HG02973 (cell line): ENCODE measurements at regions not wholly inside any gene's neighbourhood (a gene's known extent, or its start where the extent isn't known, plus 50 kb on each side); places are given as distances from the start of the nearest gene placed in this dataset.
"Not testable (repeated sequence)": the region's sequence is repeated elsewhere in the genome, so short reads cannot be mapped to it uniquely, and the experiment has no call there.

Experiments
- ATAC-seq: cut with Tn5 transposase; IDR thresholded peaks from one replicate; pipeline ENCODE4 v1.9.1; 2021; ENCODE audit warnings: moderate library complexity; ENCODE audit not compliant: unreplicated experiment

DNA sequence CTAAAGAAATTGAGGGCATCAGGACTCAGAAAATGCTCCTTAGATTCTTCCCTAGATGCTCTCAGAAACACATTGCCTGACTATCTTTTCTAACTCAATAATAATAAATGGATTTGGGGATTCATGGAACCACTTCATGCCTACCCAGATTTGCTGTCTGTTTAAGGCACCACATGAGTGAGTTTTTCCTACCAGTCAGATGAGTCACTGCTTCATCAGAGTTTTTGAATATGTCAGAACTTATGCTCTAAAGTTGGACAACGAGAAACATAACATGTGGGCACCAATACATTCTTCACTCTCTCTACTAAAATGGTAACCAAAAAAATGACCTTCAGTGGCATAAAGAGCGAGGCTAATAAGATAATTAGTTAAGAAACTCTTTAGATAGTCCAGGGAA, 1135.1 kb downstream of the TUSC7 start:
- no peak for ATAC-seq

DNA sequence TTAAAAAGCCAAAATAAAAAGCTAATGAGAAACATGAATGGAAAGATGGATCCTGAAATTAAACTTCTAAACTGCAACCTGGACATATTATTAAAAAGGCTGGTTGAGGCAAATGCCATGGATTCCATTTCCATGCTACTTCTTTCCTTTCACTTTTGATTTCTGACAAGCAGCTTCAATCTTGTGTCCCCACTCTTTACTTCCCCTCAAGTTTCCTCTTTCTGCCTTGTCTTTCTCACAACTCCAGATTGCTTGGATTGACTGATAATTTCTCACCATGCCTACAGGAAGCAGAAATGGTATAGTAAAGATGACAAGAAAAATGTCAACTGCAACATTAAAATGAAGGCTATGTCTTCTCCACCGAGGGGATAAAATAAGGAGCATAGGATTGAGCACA, 1136.7 kb downstream of the TUSC7 start:
- ATAC-seq: no peak

DNA sequence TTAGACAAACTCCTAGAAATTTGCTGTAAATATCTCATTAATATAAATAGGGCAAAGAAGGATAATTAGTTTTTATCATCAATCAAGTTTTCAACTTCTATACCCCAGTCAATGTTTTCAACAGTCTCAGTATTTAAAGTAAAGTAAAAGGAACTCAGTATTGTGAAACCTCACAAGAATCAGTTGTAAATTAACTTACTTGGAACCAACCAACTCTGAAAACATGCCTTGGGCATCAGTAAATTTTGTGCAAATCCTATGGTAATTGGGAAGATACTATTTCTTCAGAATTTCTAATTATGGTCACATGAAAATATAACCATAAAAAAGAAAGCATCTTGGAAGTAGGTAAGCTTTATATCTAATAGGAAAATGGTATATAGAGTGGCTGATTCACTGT, 1139.0 kb downstream of the TUSC7 start:
- no peak for ATAC-seq

DNA sequence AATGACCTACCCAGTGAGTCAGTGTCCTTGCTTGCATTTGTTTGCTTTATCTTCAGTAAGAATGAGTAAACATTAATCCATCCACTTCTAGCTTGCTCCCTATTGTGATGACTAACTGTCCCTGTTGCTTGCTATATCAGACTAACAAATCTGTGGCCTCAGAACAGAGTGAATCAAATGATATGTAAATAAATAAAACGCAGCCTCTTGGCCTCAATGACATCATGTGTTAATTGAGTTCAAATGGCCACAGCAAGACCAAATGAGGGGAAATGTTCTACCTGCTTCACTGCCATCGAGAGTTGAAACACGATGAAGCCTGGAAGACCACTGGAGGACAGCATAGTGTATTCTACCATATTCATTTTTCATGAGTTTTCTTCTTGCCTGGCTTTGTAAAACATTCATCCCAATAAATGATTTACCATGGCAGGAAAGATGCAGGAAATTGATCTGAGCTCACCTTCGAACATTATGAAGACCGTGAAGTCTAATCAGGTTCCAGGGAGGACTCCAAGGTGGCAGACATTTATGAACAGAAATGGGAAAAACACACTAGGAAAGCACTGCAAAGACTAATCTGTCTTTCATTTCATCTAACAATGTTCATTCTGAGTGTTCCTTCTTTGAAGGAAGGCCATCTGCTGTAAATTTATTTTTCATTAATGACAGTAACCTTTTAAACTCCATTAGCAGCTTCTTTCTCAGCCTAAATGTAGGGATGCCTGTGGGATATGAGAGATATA, 1144.5 kb downstream of the TUSC7 start:
- no peak for ATAC-seq

DNA sequence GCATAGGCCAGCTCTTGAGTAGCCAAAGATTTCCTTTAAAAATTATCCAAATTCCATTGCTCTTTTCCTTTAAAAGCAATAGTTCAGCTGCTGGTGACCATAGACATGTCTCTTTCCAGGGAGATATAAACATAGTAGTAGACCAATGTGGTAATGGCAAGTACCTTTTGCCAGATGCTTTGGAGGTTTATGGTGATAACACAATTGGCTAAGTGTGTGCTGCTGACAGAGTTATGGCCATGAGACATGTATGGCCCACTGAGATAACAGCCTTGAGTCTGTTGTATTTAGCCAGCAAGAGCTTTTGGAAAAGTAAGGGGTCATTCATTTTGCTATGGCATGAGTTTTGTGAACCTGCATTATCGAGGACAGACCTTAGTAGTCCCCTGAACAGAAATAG, 1146.8 kb downstream of the TUSC7 start:
- ATAC-seq: no peak

DNA sequence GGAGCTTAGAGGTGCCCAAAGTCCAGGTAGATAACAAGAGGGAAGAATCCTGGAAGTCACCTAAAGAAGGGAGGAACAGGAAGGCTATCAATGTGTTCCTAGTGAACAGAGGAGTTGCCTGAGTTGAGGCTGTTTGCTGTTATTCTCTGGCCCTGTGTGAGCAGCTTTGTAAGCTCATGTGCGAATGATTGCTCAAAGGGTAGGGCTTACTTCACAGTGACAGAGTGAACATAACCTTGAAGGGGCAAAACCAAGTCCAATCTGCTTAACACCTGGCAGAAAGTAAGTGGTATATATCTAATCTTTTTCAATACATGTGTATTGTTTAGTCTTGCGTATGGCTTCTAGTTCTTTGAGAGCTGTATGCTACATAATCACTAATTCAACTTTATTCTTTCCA, 1153.6 kb downstream of the TUSC7 start:
- ATAC-seq: no peak

DNA sequence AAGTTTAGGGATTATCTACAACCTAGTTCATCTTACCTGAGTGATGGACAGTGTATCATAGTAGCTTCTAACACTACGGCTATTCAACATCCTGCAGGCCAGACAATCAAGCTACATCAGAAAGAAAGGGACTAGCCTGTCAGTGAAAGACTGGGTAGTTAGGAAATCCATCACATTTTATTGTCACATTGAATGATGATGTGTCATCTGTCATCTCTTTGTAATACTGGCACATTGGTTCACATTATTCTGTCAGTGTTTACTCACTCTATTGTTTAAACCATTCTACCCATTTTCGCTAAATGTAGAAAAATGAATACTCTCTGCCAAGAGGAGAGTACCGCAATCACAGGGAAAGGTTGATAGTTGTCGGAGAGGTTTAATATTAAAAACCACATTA, 1155.8 kb downstream of the TUSC7 start:
- ATAC-seq: no peak

DNA sequence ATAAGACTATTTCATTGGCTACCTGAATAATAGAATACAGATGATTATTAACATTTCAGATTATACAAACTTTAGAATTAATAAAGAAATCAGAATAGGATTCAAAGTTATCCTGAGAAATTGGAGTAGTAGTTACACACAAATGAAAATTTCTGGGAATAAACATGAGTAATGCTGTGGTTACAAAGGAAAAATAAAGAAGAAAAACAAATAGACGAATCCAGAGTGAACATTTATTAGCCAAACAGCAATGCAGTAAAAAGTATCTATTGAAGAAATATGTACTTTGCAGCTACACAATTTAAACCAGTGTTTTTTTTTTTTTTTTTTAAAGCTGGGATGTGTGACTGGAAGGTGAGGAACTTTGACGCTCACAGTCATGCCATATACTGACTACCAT, 1159.2 kb downstream of the TUSC7 start:
- no peak for ATAC-seq

DNA sequence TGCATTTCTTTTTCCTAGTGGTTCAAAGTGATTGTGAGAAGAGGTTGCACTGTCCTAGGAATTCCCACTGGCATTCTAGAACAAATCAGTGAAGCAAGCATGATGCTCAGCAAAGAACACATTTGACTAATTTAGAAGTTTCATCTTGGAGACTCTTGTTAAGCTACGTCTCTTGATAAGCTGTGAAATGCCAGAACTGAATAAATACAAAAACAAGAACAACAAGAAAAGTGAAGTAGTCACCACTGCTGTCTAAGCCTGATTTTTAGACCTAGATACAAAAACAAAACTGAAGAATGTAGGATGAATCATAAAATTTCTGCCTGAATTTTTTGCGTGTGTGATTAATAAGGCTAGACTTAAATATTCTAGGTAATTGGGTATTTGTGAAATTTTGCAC, 1162.4 kb downstream of the TUSC7 start:
- no peak for ATAC-seq

DNA sequence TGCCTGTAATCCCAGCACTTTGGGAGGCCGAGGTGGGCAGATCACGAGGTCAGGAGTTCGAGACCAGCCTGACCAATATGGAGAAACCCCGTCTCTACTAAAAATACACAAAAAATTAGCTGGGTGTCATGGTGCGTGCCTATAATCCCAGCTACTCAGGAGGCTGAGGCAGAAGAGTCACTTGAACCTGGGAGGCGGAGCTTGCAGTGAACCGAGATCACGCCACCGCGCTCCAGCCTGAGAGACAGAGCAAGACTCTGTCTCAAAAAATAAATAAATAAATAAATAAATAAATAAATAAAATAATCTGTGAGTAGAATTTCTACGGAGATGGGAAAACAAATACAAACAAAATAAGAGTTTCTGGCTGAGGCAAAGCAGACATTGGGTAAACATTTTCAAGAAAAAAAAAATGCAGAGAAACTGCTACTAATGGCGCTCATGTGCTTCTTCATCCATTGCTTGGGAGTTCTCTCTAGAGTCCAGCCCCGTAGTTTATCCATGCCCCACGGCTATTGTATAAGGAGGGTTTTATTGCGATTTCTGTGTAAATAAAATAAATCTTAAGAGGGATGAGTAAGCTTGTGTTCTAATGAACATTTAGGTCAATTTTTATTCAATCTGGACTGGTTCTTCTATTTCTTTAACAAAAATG, 1161.9 kb downstream of the IGSF11 start:
- ATAC-seq: not testable (repeated sequence)

DNA sequence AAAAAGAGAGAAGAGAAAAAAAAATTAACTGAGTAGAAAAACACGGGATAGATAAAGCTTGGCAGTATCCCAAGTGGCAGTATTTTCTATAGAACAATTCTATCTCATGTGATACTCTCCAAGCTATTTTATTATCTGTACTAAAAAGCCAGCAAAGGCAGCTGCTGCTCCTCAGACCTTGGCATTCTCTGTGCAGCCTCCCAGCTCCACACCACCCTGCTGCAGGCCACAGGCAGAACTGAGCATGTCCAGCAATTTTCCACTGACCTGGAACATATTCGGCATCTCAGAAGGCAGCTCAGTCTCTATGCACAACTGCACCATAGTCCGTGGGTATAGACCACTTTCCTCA, 1161.4 kb downstream of the IGSF11 start:
- ATAC-seq: no peak

DNA sequence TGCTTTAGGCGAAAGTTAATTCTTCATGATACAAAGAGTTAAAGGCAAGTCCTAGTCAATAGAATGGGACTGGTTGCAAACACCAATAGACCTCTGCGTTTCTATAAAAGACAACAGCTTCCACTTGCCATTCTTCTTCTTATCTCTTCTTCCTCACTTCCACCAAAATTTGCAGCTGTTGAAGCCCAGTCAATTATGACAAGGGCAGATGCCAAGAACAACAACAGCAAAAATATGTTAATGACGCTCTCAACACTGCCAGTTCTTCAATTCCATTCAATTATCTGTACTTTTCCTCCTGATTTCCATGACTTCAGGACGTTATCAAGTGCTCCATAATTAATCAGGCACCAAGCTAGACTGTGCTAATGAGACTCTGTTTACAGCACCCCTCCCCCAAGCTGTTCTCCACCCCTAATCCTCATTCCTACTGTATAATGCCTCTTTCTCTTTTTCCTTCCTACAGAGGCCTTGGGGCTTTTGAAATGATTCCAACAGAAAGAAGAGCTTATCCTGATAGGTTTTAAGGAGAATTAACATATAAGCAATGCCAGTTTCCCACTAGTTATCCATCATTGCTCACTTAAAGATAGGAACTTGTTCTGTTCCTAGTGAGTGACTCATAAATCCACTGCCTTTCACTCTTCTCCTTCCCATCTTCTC, 1160.5 kb downstream of the IGSF11 start:
- ATAC-seq: no peak

DNA sequence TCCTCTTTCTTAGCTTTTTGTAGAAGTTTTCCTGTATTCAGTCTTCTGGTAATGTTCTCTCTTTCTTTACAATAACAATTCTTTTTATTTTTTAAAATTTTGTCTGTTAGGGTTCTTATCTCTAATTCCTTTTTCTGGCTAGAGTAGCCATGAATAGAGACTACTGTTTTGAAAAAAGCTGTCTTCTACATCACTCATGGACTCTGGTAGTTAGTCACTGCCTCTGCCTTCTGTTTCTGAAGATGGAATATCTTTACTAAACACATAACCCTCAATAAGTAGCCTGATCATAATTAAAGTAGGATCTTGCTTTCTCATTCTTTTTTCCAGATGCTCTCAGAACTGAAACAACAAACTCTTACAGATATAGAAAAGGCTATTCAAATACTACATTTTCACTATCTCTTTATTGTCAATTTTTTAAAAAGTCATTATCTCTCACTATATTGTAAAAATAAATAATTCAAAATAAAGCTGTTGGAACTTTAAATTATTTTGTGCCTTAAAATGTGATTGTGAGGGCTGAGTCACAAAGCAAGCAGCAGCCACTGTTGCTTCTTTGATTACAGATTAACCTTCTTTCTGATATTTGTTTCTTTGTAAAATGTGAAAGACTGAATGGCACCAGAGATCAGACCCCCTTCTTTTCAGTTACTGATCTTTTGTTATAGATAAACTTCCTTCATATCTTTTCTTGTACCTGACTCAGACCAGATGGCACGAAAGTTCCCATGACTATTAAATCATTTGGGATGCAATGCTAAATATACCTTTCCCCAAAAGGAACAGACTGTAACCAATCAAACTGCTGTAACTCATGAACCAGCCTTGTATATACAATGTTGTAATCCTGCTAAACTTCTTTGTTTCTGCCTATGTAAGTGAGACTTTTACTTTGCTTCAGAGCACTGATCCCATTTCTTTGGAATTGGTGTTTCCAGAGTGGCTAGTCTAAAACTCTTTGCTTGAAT, 1159.5 kb downstream of the IGSF11 start:
- ATAC-seq: no peak

DNA sequence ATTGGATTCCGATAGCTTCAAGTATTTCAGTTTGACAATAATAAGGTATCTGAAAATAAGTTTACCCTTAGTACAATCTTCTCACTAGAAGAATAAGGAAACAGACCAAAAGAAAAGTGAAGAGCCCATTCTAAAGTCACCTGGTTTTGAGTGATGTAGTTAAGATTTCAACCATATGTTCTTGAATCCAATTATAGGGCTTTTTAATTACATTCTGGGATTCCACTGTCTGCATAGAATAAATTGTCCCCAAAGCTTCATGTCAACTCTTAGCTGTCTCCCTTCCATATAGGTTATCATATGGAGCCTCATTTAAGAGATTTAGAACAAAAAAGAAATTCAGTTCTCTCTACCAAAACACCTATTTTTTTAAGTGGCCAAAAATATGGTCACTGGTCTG, 1158.8 kb downstream of the IGSF11 start:
- ATAC-seq: no peak

DNA sequence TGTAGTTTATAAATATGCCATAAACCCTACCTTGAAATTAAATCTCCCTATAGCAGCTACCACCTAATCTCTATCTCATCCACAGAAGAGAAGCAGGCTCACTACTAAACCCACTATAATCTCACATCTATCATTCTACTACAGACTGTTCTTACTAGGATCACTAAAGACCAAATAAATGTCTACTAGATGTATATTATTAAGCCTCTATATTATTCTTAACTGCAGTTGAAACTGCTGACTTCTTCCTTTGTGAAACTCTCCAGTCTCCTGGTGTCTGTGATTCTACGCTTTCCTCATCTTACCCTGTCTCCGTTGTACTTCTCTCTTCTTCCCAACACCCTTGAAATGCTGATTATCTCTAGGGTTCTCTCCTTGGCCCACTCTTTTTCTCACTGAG, 1154.0 kb downstream of the IGSF11 start:
- no peak for ATAC-seq

DNA sequence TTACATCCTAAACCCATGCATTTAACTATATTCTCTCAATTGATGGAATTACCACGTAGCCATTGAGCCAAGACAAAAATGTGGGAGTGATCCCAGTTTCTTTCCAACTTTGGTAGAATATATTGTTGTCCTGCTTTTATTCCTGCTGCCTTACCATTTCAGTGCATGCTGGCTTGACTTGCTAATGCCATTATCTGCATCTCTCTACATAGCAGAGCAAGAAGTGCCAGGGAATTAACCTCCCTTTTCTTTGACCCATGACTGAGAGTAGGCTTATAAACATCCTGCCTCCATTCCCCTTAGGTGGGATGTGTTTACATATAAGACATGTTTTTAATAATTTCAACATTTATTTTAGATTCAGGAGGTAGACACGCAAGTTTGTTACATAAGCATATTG, 1153.4 kb downstream of the IGSF11 start:
- no peak for ATAC-seq

DNA sequence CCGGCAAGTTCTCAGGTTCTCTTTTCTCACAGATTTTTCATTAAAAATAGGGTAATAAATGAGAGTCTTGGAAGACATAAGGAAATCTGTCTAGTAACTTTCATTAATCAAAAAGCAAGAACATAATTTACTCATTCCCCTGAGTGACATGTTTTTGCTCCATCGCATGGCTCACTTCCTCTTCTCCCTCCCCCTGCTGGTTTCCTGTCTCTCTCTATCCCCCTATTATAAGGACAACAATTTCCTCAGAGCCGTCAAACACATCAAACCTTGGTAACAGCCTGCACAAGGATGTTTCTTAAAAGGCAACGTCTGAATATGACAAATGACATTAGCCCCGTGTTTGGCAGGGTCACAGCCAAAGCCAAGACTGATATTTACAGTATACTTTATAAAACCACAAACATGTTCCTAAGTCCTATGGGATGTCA, 1149.6 kb downstream of the IGSF11 start:
- ATAC-seq: peak; percentile 60

DNA sequence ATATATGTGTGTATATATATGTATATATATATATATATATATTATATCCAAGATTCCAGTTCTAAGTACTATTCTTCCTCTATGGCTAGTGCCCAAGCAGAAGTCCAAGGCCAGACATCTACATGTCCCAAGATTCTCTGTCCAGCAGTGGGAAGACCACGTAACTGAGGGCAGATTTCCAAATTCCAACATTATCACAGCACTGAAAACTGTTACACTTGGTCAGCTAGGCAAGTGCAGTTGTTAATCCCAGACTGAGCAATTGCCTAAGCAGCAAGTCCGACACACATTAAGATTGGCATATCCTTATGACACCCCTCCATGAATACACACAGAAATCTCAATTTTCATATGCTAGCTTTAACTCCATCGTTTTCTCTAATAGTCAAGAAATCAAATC, 1148.5 kb downstream of the IGSF11 start:
- ATAC-seq: no peak

DNA sequence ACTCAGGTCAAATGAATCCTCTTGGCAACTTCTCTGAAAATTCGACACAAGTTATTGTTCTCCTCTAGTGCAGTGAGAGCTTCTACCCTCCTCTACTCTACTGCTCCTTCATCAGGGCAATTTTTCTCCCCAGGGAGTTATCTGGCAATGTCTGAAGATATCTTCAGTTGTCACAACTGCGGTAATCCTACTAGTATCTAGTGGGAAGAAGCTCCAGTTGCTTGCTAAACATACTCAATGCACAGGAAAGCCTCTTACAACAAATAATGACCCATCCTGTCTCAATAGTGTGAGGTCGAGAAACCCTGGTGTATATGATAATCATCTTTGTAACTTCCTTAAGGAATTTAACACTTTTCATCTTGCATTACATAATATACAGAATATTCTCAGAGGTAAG, 1147.6 kb downstream of the IGSF11 start:
- ATAC-seq: no peak

DNA sequence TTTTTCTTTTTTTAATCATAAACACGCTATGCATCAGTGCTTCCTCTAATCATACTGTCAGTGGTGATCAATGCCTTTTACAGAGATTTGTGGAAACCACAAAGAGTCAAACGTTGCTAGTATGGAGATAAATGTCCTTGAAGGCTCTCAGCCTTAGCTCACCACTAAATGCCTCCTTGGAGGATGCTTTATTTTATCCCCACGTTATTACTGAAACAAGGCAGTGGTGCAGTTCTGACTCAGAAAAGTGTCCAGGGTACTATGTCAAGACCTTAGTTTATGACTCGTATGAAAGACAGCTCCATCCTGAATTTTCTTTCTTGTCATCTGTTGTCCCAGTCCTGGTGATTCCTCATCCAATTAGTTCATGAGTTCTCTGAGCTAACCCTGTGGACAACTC, 1146.7 kb downstream of the IGSF11 start:
- no peak for ATAC-seq

DNA sequence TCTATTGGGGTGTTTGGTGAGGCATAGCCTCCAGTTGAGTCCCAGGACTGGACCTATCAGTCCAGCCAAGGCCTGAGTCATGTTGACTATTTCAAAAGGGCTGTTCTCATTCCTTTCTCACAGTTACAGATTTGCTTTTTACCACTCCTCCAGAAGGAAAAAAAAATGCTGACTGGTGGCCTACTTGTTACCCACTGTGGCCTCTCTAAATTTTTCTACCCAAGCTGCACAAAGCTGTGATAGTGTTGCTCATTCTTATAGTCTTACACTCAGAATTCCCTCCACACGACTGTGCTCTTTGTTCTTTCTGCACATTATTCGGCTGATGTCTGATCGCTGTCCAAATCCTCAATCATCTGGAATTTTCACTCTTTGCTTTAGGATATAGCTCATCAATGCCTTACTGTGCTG, 1142.2 kb downstream of the IGSF11 start:
- ATAC-seq: no peak
